HG02759 (cell line): ENCODE measurements at regions not wholly inside any gene's neighbourhood (a gene's known extent, or its start where the extent isn't known, plus 50 kb on each side); places are given as distances from the start of the nearest gene placed in this dataset.
"Not testable (repeated sequence)": the region's sequence is repeated elsewhere in the genome, so short reads cannot be mapped to it uniquely, and the experiment has no call there.

Experiments used
- ATAC-seq: cut with Tn5 transposase; IDR thresholded peaks from one replicate; pipeline ENCODE4 v1.9.1; 2021; ENCODE audit warnings: mild to moderate bottlenecking, moderate library complexity; ENCODE audit not compliant: unreplicated experiment

DNA sequence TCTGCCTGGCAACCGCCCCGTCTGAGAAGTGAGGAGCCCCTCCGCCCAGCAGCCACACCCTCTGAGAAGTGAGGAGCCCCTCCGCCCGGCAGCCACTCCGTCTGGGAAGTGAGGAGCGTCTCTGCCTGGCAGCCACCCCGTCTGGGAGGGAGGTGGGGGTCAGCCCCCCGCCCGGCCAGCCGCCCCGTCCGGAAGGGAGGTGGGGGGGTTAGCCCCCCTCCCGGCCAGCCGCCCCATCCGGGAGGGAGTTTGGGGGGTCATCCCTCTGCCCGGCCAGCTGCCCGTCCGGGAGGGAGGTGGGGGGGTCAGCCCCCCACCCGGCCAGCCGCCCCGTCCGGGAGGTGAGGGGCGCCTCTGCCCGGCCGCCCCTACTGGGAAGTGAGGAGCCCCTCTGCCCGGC is 269.0 kb downstream of the FAM72C start:
- ATAC-seq: not testable (repeated sequence)

DNA sequence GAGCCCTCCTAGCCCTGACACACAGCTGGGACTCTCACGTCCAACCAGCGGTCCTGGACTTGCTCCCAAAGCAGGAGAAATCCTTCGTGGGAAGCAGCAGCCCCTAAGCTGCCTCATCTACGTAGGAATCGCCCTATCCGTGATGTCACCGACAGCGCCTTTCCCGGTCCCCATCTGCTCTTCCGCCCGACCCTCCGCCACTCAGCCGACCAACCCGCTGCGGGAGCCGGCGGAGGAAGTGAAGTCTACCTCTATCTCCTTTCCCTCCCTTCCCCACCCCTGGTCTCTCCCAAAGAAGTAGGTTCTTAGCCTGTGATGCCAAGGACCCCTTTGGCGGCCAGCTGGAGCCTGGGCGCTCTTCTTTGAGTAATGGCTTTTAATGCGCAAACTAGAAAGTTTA is 272.1 kb downstream of the FAM72C start:
- ATAC-seq: no peak

DNA sequence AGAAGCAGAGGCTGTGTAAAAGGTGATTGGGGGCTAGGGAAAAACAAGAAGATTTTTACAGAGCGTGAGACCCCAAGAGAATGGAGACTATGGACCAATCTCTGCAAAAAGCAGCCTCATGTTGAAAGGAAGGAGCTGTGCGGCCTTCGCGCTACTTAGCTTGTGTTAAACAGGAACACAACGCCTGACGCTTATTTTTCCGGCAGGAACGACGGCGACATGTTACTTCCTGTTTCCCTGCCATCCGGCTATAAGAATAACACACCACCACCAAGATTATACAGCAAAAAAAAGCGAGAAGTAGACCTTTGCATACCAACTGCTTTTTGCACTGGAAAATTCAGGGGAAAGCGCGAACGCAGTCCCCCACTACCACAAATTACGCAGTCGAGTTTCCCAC is 272.7 kb downstream of the FAM72C start:
- ATAC-seq: no peak

DNA sequence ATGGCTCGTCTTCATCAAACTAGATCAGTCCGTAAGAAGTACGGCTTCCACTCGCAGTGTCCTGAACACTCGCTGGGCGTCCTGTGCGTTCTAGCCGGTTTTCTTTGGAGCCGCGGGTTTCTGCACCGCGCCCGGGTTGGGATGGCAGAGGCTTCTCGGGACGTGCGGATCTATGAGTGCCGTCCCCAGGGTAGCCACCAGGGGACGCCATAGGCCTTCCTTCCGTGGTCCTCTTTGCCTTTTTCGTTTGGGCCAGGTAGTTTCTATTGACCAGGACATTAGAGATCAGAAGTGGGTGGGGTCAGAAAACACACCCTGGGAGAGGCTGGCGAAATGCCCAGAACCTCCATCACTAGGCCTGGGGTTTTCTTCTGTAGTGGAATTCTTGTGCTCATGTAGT is 273.8 kb downstream of the FAM72C start:
- ATAC-seq: no peak

DNA sequence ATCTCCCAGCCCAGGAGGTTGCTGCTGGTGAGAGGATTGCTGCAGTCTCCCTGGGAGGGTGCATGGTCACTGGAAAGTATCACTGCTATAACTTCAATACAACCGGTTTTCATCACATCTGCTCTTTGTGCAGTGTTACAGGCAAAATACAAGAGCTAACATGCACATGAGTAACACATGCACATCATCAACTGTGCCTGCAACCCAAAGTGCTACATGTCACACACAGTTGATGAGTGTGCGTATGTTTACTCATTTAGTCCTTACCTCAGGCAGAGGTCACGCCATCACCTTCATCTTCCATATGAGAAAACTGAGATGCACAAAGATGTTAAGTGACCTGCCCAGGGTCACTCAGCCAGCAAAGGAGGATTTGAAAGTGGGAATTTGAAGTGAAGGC is 277.7 kb downstream of the FAM72C start:
- no peak for ATAC-seq

DNA sequence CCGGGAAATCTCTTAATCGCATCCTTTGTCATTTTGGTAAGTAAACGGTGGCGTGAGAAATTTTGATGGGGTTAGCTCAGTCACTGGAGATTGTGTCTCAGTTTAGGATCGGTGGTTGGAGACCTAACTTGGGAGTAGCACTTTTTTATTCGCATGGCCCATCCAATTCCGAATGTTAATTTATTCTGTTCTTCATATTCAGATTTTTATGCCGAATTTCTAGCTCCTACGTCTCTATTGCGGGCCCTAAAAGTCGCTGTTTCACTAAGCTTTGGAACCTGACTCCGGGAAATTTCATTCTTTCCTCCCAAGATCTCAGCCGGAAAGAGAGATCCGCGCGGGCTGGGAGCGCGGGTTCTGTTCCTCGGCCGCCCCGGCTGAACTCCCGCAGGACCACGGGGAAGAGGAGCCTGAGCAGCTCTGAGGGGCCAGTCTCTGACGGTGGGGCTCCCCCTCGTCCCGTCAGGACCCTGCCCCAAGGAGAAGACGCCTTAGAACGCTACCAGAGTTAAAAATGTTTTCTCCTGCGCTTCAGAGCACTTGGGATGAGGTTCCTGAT is 279.7 kb downstream of the FAM72C start:
- ATAC-seq: no peak

DNA sequence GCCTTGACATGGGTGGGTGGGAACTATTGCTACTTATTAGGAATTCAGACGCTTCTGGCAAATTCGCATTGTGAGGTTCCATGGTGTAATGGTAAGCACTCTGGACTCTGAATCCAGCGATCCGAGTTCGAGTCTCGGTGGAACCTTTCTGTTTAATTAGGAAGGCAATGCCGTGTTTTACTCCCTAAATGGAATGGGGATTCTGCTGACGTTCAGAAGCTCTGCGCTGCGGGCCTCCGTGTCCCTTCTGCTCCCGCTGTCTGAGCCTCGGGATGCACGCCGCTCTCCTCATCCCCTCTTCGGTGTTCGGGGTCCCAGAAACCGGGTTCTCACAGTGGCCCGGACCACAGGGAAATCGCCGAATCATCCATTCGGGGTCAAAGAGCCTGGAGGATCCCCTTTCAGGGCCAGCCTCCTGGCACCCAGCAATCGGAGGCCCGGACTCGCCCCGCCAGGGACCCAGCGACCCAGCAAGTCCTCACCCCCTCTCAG is 280.3 kb downstream of the FAM72C start:
- no peak for ATAC-seq

DNA sequence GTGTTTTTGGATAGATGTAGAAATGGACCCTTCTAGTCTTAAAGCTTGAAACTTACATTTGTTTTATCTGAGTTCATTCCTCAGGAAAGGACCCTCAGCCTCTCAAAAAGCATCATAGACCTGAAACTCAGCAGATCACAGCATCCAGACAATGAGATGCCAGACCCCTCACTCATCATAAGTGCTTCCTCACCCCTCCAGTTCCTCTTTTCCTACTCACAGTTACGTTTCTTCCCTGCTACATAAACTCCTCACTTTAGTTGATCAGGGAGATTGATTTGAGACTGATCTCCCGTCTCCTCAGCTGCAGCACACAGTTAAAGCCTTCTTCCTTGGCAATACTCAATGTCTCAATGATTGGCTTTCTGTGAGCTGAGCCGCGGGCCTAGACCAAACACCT is 282.0 kb downstream of the FAM72C start:
- no peak for ATAC-seq

DNA sequence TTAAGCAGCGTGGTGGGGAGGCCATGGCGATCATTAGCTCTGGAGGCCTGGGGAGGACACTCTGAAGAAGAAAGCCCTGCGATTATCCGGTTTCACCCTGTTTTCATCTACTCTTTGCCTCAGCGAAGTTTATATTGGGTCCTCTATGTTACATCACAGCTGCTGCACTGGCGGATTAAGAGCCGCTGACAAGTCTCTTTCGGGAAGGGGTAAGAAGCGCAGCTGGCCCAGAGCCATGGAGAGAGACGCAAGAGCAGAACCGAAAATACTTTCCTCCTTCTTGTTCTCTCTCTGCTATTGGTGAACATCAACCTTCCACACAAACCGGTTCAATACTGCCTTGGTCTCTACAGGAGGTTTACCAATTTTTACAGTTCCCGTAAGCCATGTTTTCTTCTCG is 291.5 kb downstream of the FAM72C start:
- no peak for ATAC-seq

DNA sequence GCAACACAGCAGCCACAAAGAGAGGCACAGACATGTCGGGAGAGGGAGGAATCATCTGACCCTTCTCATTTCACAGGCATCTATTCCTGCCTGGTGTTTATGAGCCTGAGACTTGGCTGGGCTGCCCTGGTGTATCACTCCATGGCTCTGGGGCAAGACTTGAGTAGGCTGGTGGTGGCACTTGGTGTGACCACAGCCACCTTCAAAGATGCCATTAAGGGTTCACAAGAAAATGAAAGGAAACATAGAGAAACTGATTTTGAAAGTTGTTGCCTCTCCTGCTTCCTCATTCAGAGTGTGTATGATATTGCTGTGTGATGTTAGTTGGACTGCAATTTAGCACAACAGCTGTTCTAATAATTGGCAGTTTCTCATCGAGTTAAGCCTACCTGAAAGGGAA is 298.8 kb downstream of the FAM72C start:
- no peak for ATAC-seq

DNA sequence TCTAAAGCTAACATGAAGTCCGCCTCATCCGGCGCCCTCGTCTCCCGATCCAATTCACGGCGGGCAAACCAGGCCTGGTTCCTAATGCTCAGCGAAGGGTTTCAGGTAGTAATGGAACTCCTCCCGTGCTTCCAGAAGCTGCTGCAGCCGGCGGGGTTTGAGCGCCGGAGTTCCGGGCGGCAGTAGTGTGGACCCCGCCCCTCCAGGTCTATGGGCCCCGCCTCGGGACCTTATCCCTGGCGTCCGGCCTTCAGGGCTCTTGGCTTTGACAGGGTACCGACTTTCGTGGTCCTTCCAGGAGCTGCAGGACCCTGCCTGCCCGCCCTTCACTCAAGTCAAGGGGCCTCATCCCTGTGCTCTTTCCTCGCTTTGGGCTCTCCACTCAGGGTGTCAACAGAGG is 304.1 kb downstream of the FAM72C start:
- no peak for ATAC-seq

DNA sequence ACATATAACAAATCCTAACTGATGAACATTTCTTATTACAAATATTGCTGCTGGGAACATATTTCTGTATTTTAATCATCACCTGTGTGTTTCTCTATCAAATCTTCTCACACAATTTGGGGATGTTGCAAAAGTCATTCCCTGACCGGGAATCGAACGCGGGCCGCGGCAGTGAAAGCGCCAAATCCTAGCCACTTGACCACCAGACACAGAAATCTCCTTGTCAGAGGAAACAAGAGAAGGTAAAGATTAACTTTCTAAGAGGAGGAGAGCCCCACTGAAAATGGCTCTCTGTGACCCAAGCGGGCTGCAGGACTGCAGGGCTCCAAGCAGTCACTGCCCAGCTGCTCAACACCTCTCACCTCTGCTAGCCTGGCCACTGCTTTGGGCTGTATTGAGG is 304.9 kb downstream of the FAM72C start:
- ATAC-seq: no peak

DNA sequence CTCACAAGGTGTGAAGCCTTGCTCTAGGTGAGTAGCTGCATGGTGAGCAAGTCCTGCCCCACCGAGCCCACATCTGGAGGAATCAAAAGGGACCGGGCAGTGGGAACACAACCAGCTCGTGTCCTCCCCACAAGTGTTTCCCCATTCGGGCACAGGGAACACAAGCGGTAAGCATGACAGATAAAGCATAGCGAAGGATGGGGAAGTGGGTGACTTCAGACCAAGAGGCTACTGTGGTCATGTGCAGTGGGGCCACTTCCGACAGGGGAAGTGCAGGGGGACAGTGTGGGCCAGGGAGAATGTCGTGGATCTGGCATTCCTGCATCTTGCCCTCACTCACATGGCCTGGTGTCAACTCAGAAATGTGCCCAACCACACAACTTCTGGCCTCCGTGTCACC is 306.2 kb downstream of the FAM72C start:
- ATAC-seq: no peak

DNA sequence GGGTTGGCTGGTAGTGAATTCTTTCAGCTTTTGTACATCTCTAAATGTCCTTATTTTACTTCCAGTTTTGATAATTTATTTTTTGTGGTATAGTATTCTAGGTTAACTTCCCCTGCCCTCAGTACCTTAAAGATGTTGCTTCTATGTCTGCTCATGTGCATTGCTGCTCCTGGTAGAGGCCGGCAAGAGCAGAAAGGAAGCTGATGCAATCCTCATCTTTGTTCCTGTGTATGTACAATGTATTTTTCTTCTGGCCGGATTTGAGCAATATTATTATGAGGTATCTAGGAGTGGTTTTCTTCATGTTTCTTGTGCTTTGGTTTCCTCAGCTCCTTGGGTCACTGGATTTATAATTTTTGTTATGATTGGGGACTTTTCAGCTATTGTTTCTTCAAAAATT is 308.7 kb downstream of the FAM72C start:
- not testable (repeated sequence) for ATAC-seq

DNA sequence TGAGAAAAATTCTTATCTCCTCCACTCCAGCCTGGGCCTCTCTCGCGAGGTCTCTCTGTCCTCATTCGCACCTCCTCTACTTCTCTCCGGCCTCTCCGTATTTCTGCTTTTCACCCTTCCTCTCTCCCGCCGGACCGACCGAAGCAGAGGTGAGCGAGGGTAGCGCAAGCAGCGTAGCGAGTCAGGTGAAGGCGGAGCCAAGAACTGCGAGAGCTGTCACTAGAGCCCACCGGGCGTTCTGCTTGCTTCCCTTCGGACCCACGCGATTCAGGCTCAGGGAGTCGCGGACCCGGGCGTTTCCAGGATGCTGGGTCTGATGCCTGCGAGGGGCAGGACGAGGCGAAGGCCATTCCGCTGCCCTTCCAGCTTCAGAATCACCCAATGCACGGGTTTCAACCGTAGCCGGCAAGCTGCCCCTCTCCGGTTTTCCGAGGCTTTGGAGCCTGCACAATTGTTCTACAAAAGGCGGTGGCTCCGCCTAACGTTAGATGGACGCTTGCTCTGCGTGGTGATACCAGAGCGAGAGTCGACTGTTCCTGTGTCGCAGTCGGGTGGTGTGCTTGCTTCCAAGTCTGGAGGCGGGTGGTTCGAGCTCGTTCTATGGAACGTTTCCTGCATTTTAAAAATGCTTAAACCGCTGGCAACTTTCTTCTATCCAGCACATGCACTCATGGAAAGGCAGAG is 310.2 kb downstream of the FAM72C start:
- no peak for ATAC-seq

DNA sequence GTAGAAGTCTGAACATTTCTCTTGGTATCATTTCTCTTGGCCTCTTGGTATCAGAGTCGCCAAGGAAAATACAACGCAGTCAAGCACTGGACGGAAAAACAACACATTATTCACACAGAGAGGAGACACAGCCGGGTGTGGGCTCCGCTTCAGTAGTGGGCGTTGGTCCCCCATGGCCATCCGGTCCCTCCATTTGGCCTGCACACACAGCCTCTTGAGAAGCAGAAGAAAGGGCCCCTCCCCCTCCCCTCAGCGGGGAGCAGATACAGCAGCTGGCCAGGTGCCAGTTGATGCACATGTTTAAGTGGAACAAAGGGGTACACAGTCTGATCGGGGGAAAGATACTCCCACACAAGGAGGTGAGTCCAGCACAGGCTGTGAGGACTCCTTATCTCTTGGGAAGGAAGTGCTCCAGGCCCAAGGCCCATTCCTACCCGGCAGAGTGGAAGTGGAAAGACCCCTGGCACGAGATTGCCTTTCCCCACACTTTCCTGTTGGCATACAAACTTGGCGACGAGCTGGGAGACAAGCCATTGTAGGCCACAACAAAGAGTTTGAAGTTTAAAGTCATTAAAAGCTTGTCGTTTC is 311.3 kb downstream of the FAM72C start:
- no peak for ATAC-seq

DNA sequence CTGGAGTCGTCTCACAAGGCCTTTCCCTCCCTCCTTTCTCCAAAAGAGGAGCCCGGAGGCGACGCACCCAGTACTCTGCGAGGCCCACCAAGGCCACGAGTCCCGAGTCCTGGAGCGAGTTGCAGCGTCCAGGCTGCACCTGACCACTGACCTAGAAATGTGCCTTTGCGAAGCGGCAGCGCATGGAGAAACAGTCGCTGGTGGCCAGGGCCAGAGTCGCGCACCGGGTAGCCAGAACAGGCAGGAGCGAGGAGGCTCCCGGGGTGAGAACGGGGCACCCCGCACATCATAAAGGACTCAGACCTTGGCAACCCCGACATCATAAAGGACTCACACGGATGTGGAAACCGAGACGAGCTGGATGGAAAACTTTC is 318.4 kb downstream of the FAM72C start:
- no peak for ATAC-seq

DNA sequence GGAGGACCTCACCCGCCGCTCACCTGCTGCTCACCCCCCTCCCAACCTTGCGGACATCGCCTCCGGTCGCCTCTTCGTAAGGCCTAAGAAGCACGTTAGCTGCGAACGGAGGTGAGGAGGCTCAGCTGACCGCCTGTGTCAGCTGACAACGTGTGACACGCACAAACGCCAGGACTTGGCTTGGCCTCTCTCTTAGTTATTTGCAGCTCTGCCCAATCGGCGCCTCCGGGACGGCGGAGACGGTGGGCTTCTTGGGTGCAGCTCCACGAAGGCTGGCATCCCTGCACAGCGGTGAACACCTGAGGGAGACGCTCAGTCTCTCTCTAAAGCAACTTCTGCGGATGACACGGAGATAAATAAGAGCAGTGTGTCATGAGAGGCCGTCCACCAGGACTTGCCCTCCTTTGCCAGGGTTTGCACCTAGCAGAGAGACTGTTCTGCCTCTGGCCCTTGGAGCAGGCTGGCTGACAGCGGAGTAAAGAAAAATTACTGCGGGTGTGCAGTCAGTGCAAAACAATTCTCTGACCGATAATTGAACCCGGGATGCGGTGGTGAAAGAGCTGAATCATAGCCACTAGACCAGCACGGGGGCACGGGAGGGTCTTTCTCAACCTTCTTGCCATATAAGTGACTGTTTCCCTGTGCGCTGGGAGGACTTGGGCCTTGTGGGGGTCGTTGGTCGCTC is 318.9 kb downstream of the FAM72C start:
- ATAC-seq: no peak

DNA sequence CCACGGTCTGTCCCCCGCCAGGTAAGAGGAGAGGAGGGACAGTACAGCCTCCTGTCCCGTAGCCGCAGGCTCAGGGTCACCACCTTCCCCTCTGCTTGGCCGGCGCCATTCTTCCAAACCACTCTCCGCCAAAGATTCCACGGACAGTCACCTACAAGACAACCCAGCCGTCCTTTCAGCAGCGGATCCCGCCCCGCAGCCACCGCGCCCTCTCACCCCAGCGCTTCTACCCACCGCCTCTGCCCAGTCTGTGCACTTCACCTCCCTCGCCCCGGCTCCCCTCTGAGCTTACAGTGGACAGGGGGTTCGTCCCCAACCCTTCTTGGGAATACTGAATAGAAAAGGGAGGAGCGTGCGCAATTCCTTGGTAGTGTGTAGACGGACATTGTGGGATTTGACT is 319.6 kb downstream of the FAM72C start:
- ATAC-seq: no peak

DNA sequence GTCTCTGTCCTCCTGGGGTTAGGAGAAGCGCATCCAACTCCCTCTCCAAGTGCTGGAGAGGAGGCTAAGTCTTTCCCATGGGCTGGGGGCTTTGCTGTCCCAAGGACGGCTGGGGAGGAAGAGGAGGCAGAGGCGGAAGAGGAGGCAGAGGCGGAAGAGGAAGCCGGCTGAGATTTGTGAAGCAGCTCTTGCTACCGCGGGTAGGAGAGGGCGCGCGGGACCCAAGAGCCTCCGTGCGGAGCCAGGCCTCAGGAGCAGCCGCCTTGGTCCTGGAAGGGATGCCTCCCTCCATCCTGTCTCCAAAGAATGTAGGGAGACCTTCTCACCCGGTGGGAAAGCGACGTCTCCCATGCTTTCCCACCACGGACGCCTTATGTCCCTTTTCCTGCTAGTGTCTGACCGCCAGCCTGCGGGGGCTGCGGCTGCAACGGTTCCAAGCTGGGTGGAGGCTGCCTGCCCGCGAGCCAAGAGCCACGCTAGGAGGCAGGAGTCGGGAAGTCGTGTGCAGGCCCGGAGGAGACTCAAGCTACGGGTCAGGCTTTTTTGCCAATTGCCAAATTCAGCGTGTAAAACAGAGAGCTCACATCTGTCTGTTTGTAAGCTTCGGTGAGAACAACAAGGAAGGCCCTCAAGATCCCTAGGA is 320.3 kb downstream of the FAM72C start:
- ATAC-seq: no peak

DNA sequence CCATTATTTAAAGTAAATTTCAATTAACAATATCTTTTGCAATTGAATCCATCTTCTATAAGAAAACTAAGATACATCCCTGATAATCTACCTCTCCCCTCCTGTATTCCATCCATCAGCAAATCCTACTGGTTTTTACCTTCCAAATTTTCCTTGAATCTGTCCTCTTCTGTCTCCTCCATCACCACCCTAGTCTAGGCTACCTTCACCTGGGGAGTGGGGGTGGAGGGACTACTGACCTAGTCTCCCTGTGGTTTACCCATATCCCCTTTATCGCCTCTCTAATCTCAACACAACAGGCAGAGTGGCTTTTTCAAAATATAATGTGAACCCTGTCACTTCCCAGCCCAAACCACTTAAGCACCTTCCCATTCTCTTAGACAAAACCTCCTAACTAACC is 327.8 kb downstream of the FAM72C start:
- ATAC-seq: not testable (repeated sequence)
